UCSD-AML1 (cell line): ENCODE measurements at regions not wholly inside any gene's neighbourhood (a gene's known extent, or its start where the extent isn't known, plus 50 kb on each side); places are given as distances from the start of the nearest gene placed in this dataset.

Source experiments
- DNase-seq: peaks from one replicate; lab custom pipeline; 2025; ENCODE audit not compliant: unreplicated experiment; lab: John Stamatoyannopoulos, UW

GRCh38 chr10:4067931-4068561 lies 283.0 kb upstream of the KLF6 start:
- no peak for DNase-seq

- DNase-seq: peak; percentile 26
Measured at GRCh38 chr10:4067531-4067930, 282.5 kb upstream of the KLF6 start.

GRCh38 chr10:4066581-4067390 lies 281.8 kb upstream of the KLF6 start:
- no peak for DNase-seq

- no peak for DNase-seq
Measured at GRCh38 chr10:4064489-4064888, 279.5 kb upstream of the KLF6 start.

- no peak for DNase-seq
Measured at GRCh38 chr10:4063717-4064116, 278.7 kb upstream of the KLF6 start.

- DNase-seq: no peak
Measured at GRCh38 chr10:4062751-4063150, 277.7 kb upstream of the KLF6 start.

GRCh38 chr10:4062072-4062471 lies 277.1 kb upstream of the KLF6 start:
- no peak for DNase-seq

GRCh38 chr10:4061441-4061951 lies 276.5 kb upstream of the KLF6 start:
- no peak for DNase-seq

- DNase-seq: no peak
Measured at GRCh38 chr10:4059471-4060138, 274.6 kb upstream of the KLF6 start.

- no peak for DNase-seq
Measured at GRCh38 chr10:4058514-4059029, 273.6 kb upstream of the KLF6 start.

- no peak for DNase-seq
Measured at GRCh38 chr10:4057725-4058513, 272.9 kb upstream of the KLF6 start.

- DNase-seq: no peak
Measured at GRCh38 chr10:4057021-4057420, 272.0 kb upstream of the KLF6 start.

- no peak for DNase-seq
Measured at GRCh38 chr10:4054656-4055435, 269.8 kb upstream of the KLF6 start.

- DNase-seq: no peak
Measured at GRCh38 chr10:4053940-4054339, 268.9 kb upstream of the KLF6 start.

GRCh38 chr10:4051641-4052151 lies 266.7 kb upstream of the KLF6 start:
- no peak for DNase-seq

- no peak for DNase-seq
Measured at GRCh38 chr10:4051011-4051640, 266.1 kb upstream of the KLF6 start.

- DNase-seq: no peak
Measured at GRCh38 chr10:4050061-4050460, 265.1 kb upstream of the KLF6 start.

- DNase-seq: no peak
Measured at GRCh38 chr10:4049348-4049747, 264.3 kb upstream of the KLF6 start.

GRCh38 chr10:4048236-4048864 lies 263.3 kb upstream of the KLF6 start:
- DNase-seq: no peak
